Mucosa of descending colon (tissue), 3 donors: ENCODE measurements at regions not wholly inside any gene's neighbourhood (a gene's known extent, or its start where the extent isn't known, plus 50 kb on each side); places are given as distances from the start of the nearest gene placed in this dataset.

Experiments
- ATAC-seq: fragments of 200-7000 bp; cut with Tn5 transposase; one replicate; pipeline ENCODE4 v1.9.1; 2020; ENCODE audit warnings: mild to moderate bottlenecking, moderate library complexity
- DNase-seq, 3 donors: peaks; one replicate each; pipeline ENCODE4 v3.0.0-alpha.2; 2020
- H3K36me3 ChIP-seq: fragments of 200-600 bp; one replicate; pipeline ENCODE4 v1.8.0; 2021; ENCODE audit warnings: low read depth, mild to moderate bottlenecking
- H3K4me1 ChIP-seq: fragments of 200-600 bp; one replicate; pipeline ENCODE4 v1.8.0; 2021; ENCODE audit warnings: low read depth, mild to moderate bottlenecking
- H3K4me3 ChIP-seq: fragments of 200-600 bp; one replicate; pipeline ENCODE4 v1.8.0; 2021; ENCODE audit warnings: mild to moderate bottlenecking
- H3K9me3 ChIP-seq: fragments of 200-600 bp; one replicate; pipeline ENCODE4 v1.8.0; 2021; ENCODE audit warnings: mild to moderate bottlenecking
- intact Hi-C, 2 donors: fragments of 100-400 bp; cut with DNase I in 1 of 2; cut with micrococcal nuclease in 1 of 2; formaldehyde crosslinking; loops; one replicate each; pipeline versions ENCODE4 v1.11.0 to v1.11.1; 2022; cut with DNase I, micrococcal nuclease
- TF ChIP-seq, protein P1 (sequence below): fragments of 200-600 bp; IDR thresholded peaks from one replicate; pipeline ENCODE4 v1.8.0; 2022; ENCODE audit warnings: antibody characterized with exemption, mild to moderate bottlenecking
- donor health status: DM: no; HTN: no; CAD: no; lungs with moderate emphysema.
- donor health status: DM: no; HTN: no; CAD: no.
- donor health status: DM: no; HTN: yes; CAD: no.

DNA sequence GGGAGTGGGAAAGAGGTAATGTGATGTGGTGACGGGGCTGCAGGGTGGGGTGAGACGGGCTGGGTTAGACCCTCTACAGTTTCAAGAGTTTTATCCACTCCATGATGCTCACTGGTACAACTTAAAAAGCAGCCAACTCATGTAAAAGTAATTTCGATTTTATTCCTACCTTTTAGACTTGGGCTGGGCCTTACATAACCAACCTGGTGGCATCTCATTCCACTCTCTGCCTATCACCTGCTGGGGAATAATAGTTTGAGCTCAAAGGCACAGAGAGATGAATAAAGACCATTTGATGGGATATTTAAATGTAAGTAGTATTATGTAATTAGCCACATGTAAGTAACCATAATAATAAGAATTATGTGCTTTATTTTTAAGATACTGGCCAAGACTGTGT is 366.0 kb upstream of the RNF32 start:
- intact Hi-C loops, result no loop called here
- no peaks in the 10 kb centered on the region for H3K4me1 ChIP-seq
- TF ChIP-seq, protein P1, sequence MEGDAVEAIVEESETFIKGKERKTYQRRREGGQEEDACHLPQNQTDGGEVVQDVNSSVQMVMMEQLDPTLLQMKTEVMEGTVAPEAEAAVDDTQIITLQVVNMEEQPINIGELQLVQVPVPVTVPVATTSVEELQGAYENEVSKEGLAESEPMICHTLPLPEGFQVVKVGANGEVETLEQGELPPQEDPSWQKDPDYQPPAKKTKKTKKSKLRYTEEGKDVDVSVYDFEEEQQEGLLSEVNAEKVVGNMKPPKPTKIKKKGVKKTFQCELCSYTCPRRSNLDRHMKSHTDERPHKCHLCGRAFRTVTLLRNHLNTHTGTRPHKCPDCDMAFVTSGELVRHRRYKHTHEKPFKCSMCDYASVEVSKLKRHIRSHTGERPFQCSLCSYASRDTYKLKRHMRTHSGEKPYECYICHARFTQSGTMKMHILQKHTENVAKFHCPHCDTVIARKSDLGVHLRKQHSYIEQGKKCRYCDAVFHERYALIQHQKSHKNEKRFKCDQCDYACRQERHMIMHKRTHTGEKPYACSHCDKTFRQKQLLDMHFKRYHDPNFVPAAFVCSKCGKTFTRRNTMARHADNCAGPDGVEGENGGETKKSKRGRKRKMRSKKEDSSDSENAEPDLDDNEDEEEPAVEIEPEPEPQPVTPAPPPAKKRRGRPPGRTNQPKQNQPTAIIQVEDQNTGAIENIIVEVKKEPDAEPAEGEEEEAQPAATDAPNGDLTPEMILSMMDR, result no peak
- no peak for DNase-seq
- no peaks in the 10 kb centered on the region for H3K9me3 ChIP-seq
- no peak overlapping the region for H3K4me3 ChIP-seq
- no peak for ATAC-seq
- no peaks in the 10 kb centered on the region for H3K36me3 ChIP-seq

DNA sequence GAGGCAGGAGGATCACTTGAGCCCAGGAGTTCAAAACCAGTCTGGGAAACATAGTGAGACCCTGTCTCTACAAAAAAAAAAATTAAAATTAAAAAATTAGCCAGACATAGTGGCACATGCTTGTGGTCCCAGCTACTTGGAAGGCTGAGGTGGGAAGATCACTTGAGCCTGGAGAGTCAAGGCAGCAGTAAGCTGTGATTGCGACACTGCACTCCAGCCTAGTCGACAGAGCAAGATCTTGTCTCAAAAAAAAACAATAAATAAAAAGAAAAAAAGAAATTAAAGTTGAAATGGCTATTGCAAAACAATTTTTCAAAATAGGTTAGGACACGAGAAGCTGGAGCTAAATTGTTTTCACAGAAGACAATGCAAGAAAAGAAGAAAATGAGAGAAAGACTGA is 379.0 kb upstream of the RNF32 start:
- H3K4me3 ChIP-seq, result no peak overlapping the region
- TF ChIP-seq, protein P1, result no peak
- no peaks in the 10 kb centered on the region for H3K4me1 ChIP-seq
- DNase-seq (no peak), ATAC-seq (no peak)
- H3K36me3 ChIP-seq, result no peaks in the 10 kb centered on the region
- no peaks in the 10 kb centered on the region for H3K9me3 ChIP-seq
- intact Hi-C loops, result no loop called here

- Histone ChIP-seq H3K4me3 (no peak overlapping the region), H3K9me3 (no peaks in the 10 kb centered on the region), H3K36me3 (no peaks in the 10 kb centered on the region), H3K4me1 (no peaks in the 10 kb centered on the region)
- TF ChIP-seq, protein P1, result no peak
- no peak for DNase-seq
- ATAC-seq, result no peak
- intact Hi-C loops, result no loop called here
Observed at GRCh38 chr7:156257904-156258303, 382.7 kb upstream of the RNF32 start.

GRCh38 chr7:156255635-156256034 is 384.9 kb upstream of the RNF32 start:
- Histone ChIP-seq H3K4me3 (no peak overlapping the region), H3K9me3 (no peaks in the 10 kb centered on the region), H3K4me1 (no peaks in the 10 kb centered on the region), H3K36me3 (no peaks in the 10 kb centered on the region)
- TF ChIP-seq, protein P1, result no peak
- DNase-seq (no peak), ATAC-seq (no peak)
- intact Hi-C loops, result no loop called here

DNA sequence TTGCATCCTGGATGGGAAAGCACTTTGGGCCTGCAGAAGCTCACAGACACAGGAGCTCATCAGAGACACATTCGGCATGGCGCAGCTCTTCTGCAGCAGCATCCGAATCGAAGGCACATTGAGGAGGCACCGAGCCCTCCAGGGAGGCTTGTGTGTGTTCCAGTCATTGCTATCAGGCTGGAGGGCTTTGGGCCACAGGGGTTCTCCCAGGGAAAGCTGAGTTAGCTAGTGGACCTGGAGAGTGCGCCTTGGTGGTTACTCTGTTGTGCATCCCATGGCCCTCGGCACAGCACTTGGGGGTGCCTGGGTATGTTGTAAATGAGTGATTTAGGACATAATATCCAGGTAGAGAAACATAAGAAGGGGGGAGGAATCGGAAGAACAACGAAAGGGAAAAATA is 388.7 kb upstream of the RNF32 start:
- TF ChIP-seq, protein P1, result no peak
- intact Hi-C loops, result no loop called here
- DNase-seq, result no peak
- Histone ChIP-seq H3K9me3 (no peaks in the 10 kb centered on the region), H3K4me3 (no peak overlapping the region), H3K36me3 (no peaks in the 10 kb centered on the region), H3K4me1 (no peaks in the 10 kb centered on the region)
- no peak for ATAC-seq

DNA sequence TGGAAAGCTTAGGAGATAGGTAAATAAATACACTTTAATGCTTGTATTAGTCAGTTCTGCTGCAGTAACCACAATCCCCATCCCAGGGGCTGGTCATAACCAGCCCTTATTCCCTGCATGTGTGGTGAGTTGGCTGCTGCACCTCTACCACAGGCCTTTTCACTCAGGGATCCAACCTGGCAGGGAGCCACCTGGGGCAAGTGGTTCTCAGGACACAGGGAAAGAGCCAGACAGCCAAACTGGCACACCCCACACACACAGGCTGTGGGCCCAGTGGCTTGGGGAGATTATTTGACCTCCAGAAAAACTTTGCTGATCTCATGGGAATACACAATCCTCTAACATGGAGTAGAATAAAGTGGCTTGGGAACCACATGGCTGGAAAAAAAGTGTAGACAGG is 400.0 kb upstream of the RNF32 start:
- TF ChIP-seq, protein P1, result no peak

More for the DNA sequence above, 400.0 kb upstream of the RNF32 start:
- Histone ChIP-seq H3K36me3 (no peaks in the 10 kb centered on the region), H3K4me1 (no peaks in the 10 kb centered on the region), H3K9me3 (no peaks in the 10 kb centered on the region), H3K4me3 (no peak overlapping the region)
- intact Hi-C loops, result no loop called here
- ATAC-seq (no peak), DNase-seq (no peak)
